ENCODE measurements at regions not wholly inside any gene's neighbourhood (a gene's known extent, or its start where the extent isn't known, plus 50 kb on each side); places are given as distances from the start of the nearest gene placed in this dataset.

GRCh38 chr1:221032637-221033280 lies 153.5 kb downstream of the HLX start:
- H3K27ac ChIP-seq (ENCODE audit: control insufficient read depth, insufficient read depth, low read length): no peak overlapping the region
- no peaks in the 10 kb centered on the region for H3K4me1 ChIP-seq (ENCODE audit: control insufficient read depth, extremely low read depth, insufficient read depth, low read length)
- no peaks in the 10 kb centered on the region for H3K9me3 ChIP-seq (ENCODE audit: control insufficient read depth, low read depth, low read length)
- no peaks in the 10 kb centered on the region for H3K79me2 ChIP-seq (ENCODE audit: control insufficient read depth, insufficient read depth, low read length)
- DNase-seq (ENCODE audit: low read depth, low spot score) (no peak), FAIRE-seq (no peak)
- no peak overlapping the region for H2AFZ ChIP-seq (ENCODE audit: control insufficient read depth, low read length)
- TF ChIP-seq CTCF (optimal IDR thresholded peaks at IDR 0.05 in 1 of 3, IDR thresholded peaks at IDR 0.05 in 1 of 3, conservative IDR thresholded peaks at IDR 0.05 in 1 of 3; ENCODE audit: extremely low read depth in 1 of 3, insufficient read depth in 2 of 3, low read length in 3 of 3): no peak
- no peaks in the 10 kb centered on the region for H4K20me1 ChIP-seq (ENCODE audit: control insufficient read depth, extremely low read depth, insufficient read depth, low read length)
- H3K36me3 ChIP-seq (ENCODE audit: control insufficient read depth in 2 of 2, extremely low read depth in 1 of 2, insufficient read depth in 2 of 2, low read length in 2 of 2): no peaks in the 10 kb centered on the region
- dilution Hi-C loops (cut with MboI; ENCODE audit: extremely low pct_ligation_motif_present, low sequenced_read_pairs): no loop called here
- no peak overlapping the region for H3K9ac ChIP-seq (ENCODE audit: control insufficient read depth, extremely low read depth, insufficient read depth, low read length)
- no peak overlapping the region for H3K4me3 ChIP-seq (ENCODE audit: control insufficient read depth in 2 of 3, extremely low read depth in 1 of 3, insufficient read depth in 2 of 3, low read depth in 1 of 3, low read length in 3 of 3)
- no peaks in the 10 kb centered on the region for H3K9me1 ChIP-seq (ENCODE audit: control insufficient read depth, extremely low read depth, insufficient read depth, low read length)
- no peaks in the 10 kb centered on the region for H3K27me3 ChIP-seq (ENCODE audit: control insufficient read depth, extremely low read depth, insufficient read depth, low read length)
- no peak overlapping the region for H3K4me2 ChIP-seq (ENCODE audit: control insufficient read depth, extremely low read depth, insufficient read depth, low read depth, low read length)

GRCh38 chr1:221035662-221036153 lies 156.5 kb downstream of the HLX start:
- no peak overlapping the region for H3K4me3 ChIP-seq (ENCODE audit: control insufficient read depth in 2 of 3, extremely low read depth in 1 of 3, insufficient read depth in 2 of 3, low read depth in 1 of 3, low read length in 3 of 3)

More at GRCh38 chr1:221035662-221036153, 156.5 kb downstream of the HLX start:
- TF ChIP-seq CTCF (optimal IDR thresholded peaks at IDR 0.05 in 1 of 3, IDR thresholded peaks at IDR 0.05 in 1 of 3, conservative IDR thresholded peaks at IDR 0.05 in 1 of 3; ENCODE audit: extremely low read depth in 1 of 3, insufficient read depth in 2 of 3, low read length in 3 of 3): no peak
- TF ChIP-seq EZH2 (IDR thresholded peaks at IDR 0.05; ENCODE audit: low read length): no peak
- Histone ChIP-seq H3K9me3 (ENCODE audit: control insufficient read depth, low read depth, low read length) (no peaks in the 10 kb centered on the region), H3K9ac (ENCODE audit: control insufficient read depth, extremely low read depth, insufficient read depth, low read length) (no peak overlapping the region), H2AFZ (ENCODE audit: control insufficient read depth, low read length) (no peak overlapping the region), H3K4me1 (ENCODE audit: control insufficient read depth, extremely low read depth, insufficient read depth, low read length) (no peaks in the 10 kb centered on the region), H4K20me1 (ENCODE audit: control insufficient read depth, extremely low read depth, insufficient read depth, low read length) (no peaks in the 10 kb centered on the region), H3K79me2 (ENCODE audit: control insufficient read depth, insufficient read depth, low read length) (no peaks in the 10 kb centered on the region), H3K27ac (ENCODE audit: control insufficient read depth, insufficient read depth, low read length) (no peak overlapping the region), H3K27me3 (ENCODE audit: control insufficient read depth, extremely low read depth, insufficient read depth, low read length) (no peaks in the 10 kb centered on the region), H3K4me2 (ENCODE audit: control insufficient read depth, extremely low read depth, insufficient read depth, low read depth, low read length) (no peak overlapping the region), H3K9me1 (ENCODE audit: control insufficient read depth, extremely low read depth, insufficient read depth, low read length) (no peaks in the 10 kb centered on the region), H3K36me3 (ENCODE audit: control insufficient read depth in 2 of 2, extremely low read depth in 1 of 2, insufficient read depth in 2 of 2, low read length in 2 of 2) (no peaks in the 10 kb centered on the region)
- dilution Hi-C loops (cut with MboI; ENCODE audit: extremely low pct_ligation_motif_present, low sequenced_read_pairs): no loop called here
- no peak for FAIRE-seq
- no peak for DNase-seq (ENCODE audit: low read depth, low spot score)
